Peyer's patch (tissue), 4 donors: ENCODE measurements at regions not wholly inside any gene's neighbourhood (a gene's known extent, or its start where the extent isn't known, plus 50 kb on each side); places are given as distances from the start of the nearest gene placed in this dataset.

Source experiments
- DNase-seq, 3 donors: peaks; one replicate each; pipeline ENCODE4 v3.0.0-alpha.2; 2017 to 2019
- H3K27ac ChIP-seq, 4 donors: fragments of 200-600 bp; sonication (generic); one replicate each; pipeline ENCODE4 v1.5.1; 2016 to 2019
- H3K27me3 ChIP-seq, 2 donors: fragments of 200-600 bp; sonication (generic); one replicate each; pipeline ENCODE4 v1.5.1; 2019
- H3K36me3 ChIP-seq, 3 donors: fragments of 200-600 bp; sonication (generic); one replicate each; pipeline ENCODE4 v1.5.1; 2016 to 2019
- H3K4me1 ChIP-seq, 4 donors: fragments of 200-600 bp; sonication (generic); one replicate each; pipeline ENCODE4 v1.5.1; 2016 to 2019
- H3K4me3 ChIP-seq, 4 donors: fragments of 200-600 bp; sonication (generic); 1 replicate in 3 of 4; 2 replicates in 1 of 4; pipeline ENCODE4 v1.5.1; 2016 to 2019; ENCODE audit warnings: mild to moderate bottlenecking in 1 of 4
- H3K9me3 ChIP-seq, 4 donors: fragments of 200-600 bp; sonication (generic); one replicate each; pipeline ENCODE4 v1.5.1; 2016 to 2019; ENCODE audit warnings: mild to moderate bottlenecking in 1 of 4
- CTCF ChIP-seq, 6 experiments: fragments of 450-650 bp in 4 of 6; fragments of 200-600 bp in 2 of 6; sonication (generic) in 1 of 6; IDR thresholded peaks; one replicate each; pipeline ENCODE4 v1.5.1; 2017 to 2019; ENCODE audit warnings: antibody characterized with exemption in 6 of 6, mild to moderate bottlenecking in 3 of 6, moderate library complexity in 1 of 6
- POLR2A ChIP-seq, 2 donors: fragments of 450-650 bp; IDR thresholded peaks; one replicate each; pipeline ENCODE4 v1.5.1; 2017; ENCODE audit warnings: antibody characterized with exemption in 2 of 2, mild to moderate bottlenecking in 2 of 2, moderate library complexity in 2 of 2

GRCh38 chr2:48157150-48157549, 157.3 kb upstream of the FOXN2 start:
- no peak overlapping the region for H3K4me3 ChIP-seq
- H3K27ac ChIP-seq = no peak overlapping the region
- no peaks in the 10 kb centered on the region for H3K36me3 ChIP-seq
- H3K9me3 ChIP-seq = no peaks in the 10 kb centered on the region
- H3K4me1 ChIP-seq = no peaks in the 10 kb centered on the region
- no peaks in the 10 kb centered on the region for H3K27me3 ChIP-seq
- TF ChIP-seq CTCF (IDR thresholded peaks at IDR 0.05) (no peak), POLR2A (IDR thresholded peaks at IDR 0.05) (no peak)
- no peak for DNase-seq

GRCh38 chr2:48161628-48162027, 152.9 kb upstream of the FOXN2 start:
- H3K27me3 ChIP-seq = no peaks in the 10 kb centered on the region
- no peaks in the 10 kb centered on the region for H3K9me3 ChIP-seq
- no peak for DNase-seq
- no peaks in the 10 kb centered on the region for H3K36me3 ChIP-seq
- TF ChIP-seq POLR2A (IDR thresholded peaks at IDR 0.05) (no peak), CTCF (IDR thresholded peaks at IDR 0.05) (no peak)
- no peak overlapping the region for H3K4me3 ChIP-seq
- H3K4me1 ChIP-seq = no peaks in the 10 kb centered on the region
- H3K27ac ChIP-seq = no peak overlapping the region

GRCh38 chr2:48162742-48163141, 151.7 kb upstream of the FOXN2 start:
- no peaks in the 10 kb centered on the region for H3K4me1 ChIP-seq
- no peak for DNase-seq
- TF ChIP-seq CTCF (IDR thresholded peaks at IDR 0.05) (no peak), POLR2A (IDR thresholded peaks at IDR 0.05) (no peak)
- H3K4me3 ChIP-seq = no peak overlapping the region
- no peaks in the 10 kb centered on the region for H3K9me3 ChIP-seq
- no peaks in the 10 kb centered on the region for H3K27me3 ChIP-seq
- no peak overlapping the region for H3K27ac ChIP-seq
- H3K36me3 ChIP-seq = no peaks in the 10 kb centered on the region

GRCh38 chr2:48165070-48165753, 149.3 kb upstream of the FOXN2 start:
- no peak for DNase-seq
- H3K4me1 ChIP-seq = no peaks in the 10 kb centered on the region
- H3K27me3 ChIP-seq = no peaks in the 10 kb centered on the region
- no peak overlapping the region for H3K27ac ChIP-seq
- TF ChIP-seq CTCF (IDR thresholded peaks at IDR 0.05) (no peak), POLR2A (IDR thresholded peaks at IDR 0.05) (no peak)
- no peaks in the 10 kb centered on the region for H3K9me3 ChIP-seq
- no peak overlapping the region for H3K4me3 ChIP-seq
- no peaks in the 10 kb centered on the region for H3K36me3 ChIP-seq

GRCh38 chr2:48169141-48169592, 145.3 kb upstream of the FOXN2 start:
- Histone ChIP-seq H3K36me3 (no peaks in the 10 kb centered on the region), H3K27ac (no peak overlapping the region), H3K4me3 (no peak overlapping the region), H3K27me3 (no peaks in the 10 kb centered on the region), H3K9me3 (no peaks in the 10 kb centered on the region), H3K4me1 (no peaks in the 10 kb centered on the region)
- TF ChIP-seq POLR2A (IDR thresholded peaks at IDR 0.05) (no peak), CTCF (IDR thresholded peaks at IDR 0.05) (no peak)
- DNase-seq = no peak

GRCh38 chr2:48170281-48170680, 144.2 kb upstream of the FOXN2 start:
- Histone ChIP-seq H3K27ac (no peak overlapping the region), H3K4me1 (no peaks in the 10 kb centered on the region), H3K4me3 (no peak overlapping the region), H3K36me3 (no peaks in the 10 kb centered on the region), H3K9me3 (no peaks in the 10 kb centered on the region), H3K27me3 (no peaks in the 10 kb centered on the region)
- no peak for DNase-seq
- TF ChIP-seq CTCF (IDR thresholded peaks at IDR 0.05) (no peak), POLR2A (IDR thresholded peaks at IDR 0.05) (no peak)
